SK-N-SH (cell line): ENCODE measurements at regions not wholly inside any gene's neighbourhood (a gene's known extent, or its start where the extent isn't known, plus 50 kb on each side); places are given as distances from the start of the nearest gene placed in this dataset.

ENCODE experiments used
- POLR2AphosphoS5 ChIP-seq: IDR thresholded peaks from 2 replicates; pipeline ENCODE4 v1.6.1; 2012; ENCODE audit warnings: low read depth, low read length
- TCF12 ChIP-seq: IDR thresholded peaks from 2 replicates; pipeline ENCODE4 v1.4.0; 2012
- TF ChIP-seq, protein P1 (sequence below): fragments of 200-600 bp; sonication (generic); IDR thresholded peaks from 2 replicates; pipeline ENCODE4 v1.6.1; 2017; ENCODE audit warnings: antibody characterized with exemption, mild to moderate bottlenecking, moderate library complexity

DNA sequence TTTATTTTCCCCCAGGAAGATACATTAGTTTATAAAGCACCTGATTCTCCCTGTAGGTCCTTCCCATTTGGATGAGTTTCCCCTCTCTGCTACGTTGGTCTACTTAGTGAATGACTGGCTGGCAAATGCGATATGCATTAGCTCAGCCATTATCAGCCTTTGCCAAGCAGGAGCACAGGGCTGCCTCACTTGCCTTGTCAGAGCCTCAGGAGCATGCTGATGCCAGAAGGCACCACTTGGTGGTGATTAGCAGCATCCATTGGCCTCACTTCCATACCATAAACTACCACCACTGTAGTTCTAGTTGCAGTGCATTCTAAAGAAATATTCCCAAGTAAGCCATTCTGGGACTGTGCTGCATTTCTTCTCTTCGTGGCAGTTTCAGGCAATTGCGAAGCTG lies 442.8 kb upstream of the CHST9 start:
- TF ChIP-seq, protein P1, sequence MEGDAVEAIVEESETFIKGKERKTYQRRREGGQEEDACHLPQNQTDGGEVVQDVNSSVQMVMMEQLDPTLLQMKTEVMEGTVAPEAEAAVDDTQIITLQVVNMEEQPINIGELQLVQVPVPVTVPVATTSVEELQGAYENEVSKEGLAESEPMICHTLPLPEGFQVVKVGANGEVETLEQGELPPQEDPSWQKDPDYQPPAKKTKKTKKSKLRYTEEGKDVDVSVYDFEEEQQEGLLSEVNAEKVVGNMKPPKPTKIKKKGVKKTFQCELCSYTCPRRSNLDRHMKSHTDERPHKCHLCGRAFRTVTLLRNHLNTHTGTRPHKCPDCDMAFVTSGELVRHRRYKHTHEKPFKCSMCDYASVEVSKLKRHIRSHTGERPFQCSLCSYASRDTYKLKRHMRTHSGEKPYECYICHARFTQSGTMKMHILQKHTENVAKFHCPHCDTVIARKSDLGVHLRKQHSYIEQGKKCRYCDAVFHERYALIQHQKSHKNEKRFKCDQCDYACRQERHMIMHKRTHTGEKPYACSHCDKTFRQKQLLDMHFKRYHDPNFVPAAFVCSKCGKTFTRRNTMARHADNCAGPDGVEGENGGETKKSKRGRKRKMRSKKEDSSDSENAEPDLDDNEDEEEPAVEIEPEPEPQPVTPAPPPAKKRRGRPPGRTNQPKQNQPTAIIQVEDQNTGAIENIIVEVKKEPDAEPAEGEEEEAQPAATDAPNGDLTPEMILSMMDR = no peak
- TF ChIP-seq POLR2AphosphoS5 = no peak
- TF ChIP-seq TCF12 = no peak
